Stomach (tissue), 8 donors: ENCODE measurements at regions not wholly inside any gene's neighbourhood (a gene's known extent, or its start where the extent isn't known, plus 50 kb on each side); places are given as distances from the start of the nearest gene placed in this dataset.
"Not testable (repeated sequence)": the region's sequence is repeated elsewhere in the genome, so short reads cannot be mapped to it uniquely, and the experiment has no call there.

Experiments
- DNase-seq, 2 donors: peaks; one replicate each; pipeline versions ENCODE4 v3.0.0 to v3.0.0-alpha.2; 2013 to 2019
- H3K27ac ChIP-seq, 5 donors: fragments of 200-600 bp in 4 of 5; sonication (generic) in 4 of 5; one replicate each; pipeline ENCODE4 v1.5.1; 2013 to 2019; ENCODE audit warnings: mild to moderate bottlenecking in 1 of 5, moderate library complexity in 1 of 5
- H3K27me3 ChIP-seq, 3 donors: fragments of 200-600 bp; sonication (generic); one replicate each; pipeline ENCODE4 v1.5.1; 2017 to 2019; ENCODE audit warnings: mixed run types in 1 of 3
- H3K36me3 ChIP-seq, 4 donors: fragments of 200-600 bp; sonication (generic); 1 replicate in 3 of 4; 2 replicates in 1 of 4; pipeline ENCODE4 v1.5.1; 2016 to 2019
- H3K4me1 ChIP-seq, 4 donors: fragments of 200-600 bp; sonication (generic); one replicate each; pipeline ENCODE4 v1.5.1; 2016 to 2019
- H3K4me3 ChIP-seq, 4 donors: fragments of 200-600 bp; sonication (generic) in 3 of 4; one replicate each; pipeline ENCODE4 v1.5.1; 2016 to 2019; ENCODE audit warnings: mild to moderate bottlenecking in 1 of 4
- H3K9me3 ChIP-seq, 4 donors: fragments of 200-600 bp; sonication (generic); one replicate each; pipeline ENCODE4 v1.5.1; 2016 to 2019
- CTCF ChIP-seq, 7 experiments: fragments of 450-650 bp in 4 of 7; fragments of 200-600 bp in 3 of 7; sonication (generic) in 3 of 7; IDR thresholded peaks; one replicate each; pipeline ENCODE4 v1.5.1; 2016 to 2019; ENCODE audit warnings: antibody characterized with exemption in 7 of 7, control low read depth in 2 of 7, mild to moderate bottlenecking in 1 of 7
- EP300 ChIP-seq: sonication (generic); formaldehyde crosslinking; IDR thresholded peaks from one replicate; pipeline ENCODE4 v1.6.1; 2017; ENCODE audit warnings: antibody characterized with exemption
- POLR2A ChIP-seq, 4 donors: fragments of 450-650 bp; IDR thresholded peaks; one replicate each; pipeline ENCODE4 v1.6.1; 2016; ENCODE audit warnings: antibody characterized with exemption in 4 of 4, control low read depth in 2 of 4, mild to moderate bottlenecking in 1 of 4, moderate library complexity in 1 of 4
- POLR2AphosphoS5 ChIP-seq, 3 donors: sonication (generic); formaldehyde crosslinking; IDR thresholded peaks; one replicate each; pipeline ENCODE4 v1.6.1; 2016; ENCODE audit warnings: antibody characterized with exemption in 3 of 3
- WGBS, 5 donors: extraction: QIAGEN DNeasy Blood & Tissue Kit in 3 of 5; methylation state at CpG; one replicate each; pipeline versions ENCODE4 v1.1.5 to v1.1.7; 2013 to 2018; 5-methylcytosine and 5-hydroxymethylcytosine counted together
- intact Hi-C: fragments of 100-400 bp; cut with DNase I; formaldehyde crosslinking; loops from one replicate; pipeline ENCODE4 v1.15.1; 2023; ENCODE audit warnings: low total_unique reads
- donor health status: healthy with polysubstance abuse.
- donor health status: Bipolar disorder and iron deficiency.
- donor health status: healthy.

GRCh38 chr4:162770761-162771490, 395.8 kb downstream of the NAF1 start:
- Histone ChIP-seq H3K9me3 (no peaks in the 10 kb centered on the region), H3K27ac (no peak overlapping the region), H3K27me3 (no peaks in the 10 kb centered on the region), H3K36me3 (no peaks in the 10 kb centered on the region), H3K4me3 (no peak overlapping the region), H3K4me1 (no peaks in the 10 kb centered on the region)
- no peak for TF ChIP-seq POLR2AphosphoS5 (IDR thresholded peaks at IDR 0.05)
- no peak for TF ChIP-seq CTCF (IDR thresholded peaks at IDR 0.05)
- TF ChIP-seq EP300: no peak
- no peak for TF ChIP-seq POLR2A (IDR thresholded peaks at IDR 0.05)
- WGBS, 5 donors: 66 to 97% (median 79%) methylated on average over 1 of the region's 1 CpG
- no peak for DNase-seq
- intact Hi-C loops: no loop called here

GRCh38 chr4:162767083-162767482, 399.6 kb downstream of the NAF1 start:
- H3K4me1 ChIP-seq: no peaks in the 10 kb centered on the region
- H3K27me3 ChIP-seq: no peaks in the 10 kb centered on the region
- 47 to 58% (median 54%) methylated on average over 3 of the region's 3 CpGs for WGBS, 5 donors
- no peaks in the 10 kb centered on the region for H3K9me3 ChIP-seq
- no peak for DNase-seq
- intact Hi-C loops: no loop called here
- H3K36me3 ChIP-seq: no peaks in the 10 kb centered on the region
- TF ChIP-seq POLR2AphosphoS5 (IDR thresholded peaks at IDR 0.05): no peak
- no peak for TF ChIP-seq CTCF (IDR thresholded peaks at IDR 0.05)
- no peak for TF ChIP-seq POLR2A (IDR thresholded peaks at IDR 0.05)
- TF ChIP-seq EP300: no peak
- no peak overlapping the region for H3K4me3 ChIP-seq
- H3K27ac ChIP-seq: no peak overlapping the region

- Histone ChIP-seq H3K27ac (no peak overlapping the region), H3K4me3 (no peak overlapping the region), H3K4me1 (no peaks in the 10 kb centered on the region), H3K36me3 (no peaks in the 10 kb centered on the region), H3K9me3 (no peaks in the 10 kb centered on the region), H3K27me3 (no peaks in the 10 kb centered on the region)
- WGBS, 5 donors: 63 to 71% (median 66%) methylated on average over 4 of the region's 4 CpGs
- DNase-seq: no peak
- intact Hi-C loops: no loop called here
- TF ChIP-seq EP300 (no peak), POLR2A (IDR thresholded peaks at IDR 0.05) (no peak), POLR2AphosphoS5 (IDR thresholded peaks at IDR 0.05) (no peak), CTCF (IDR thresholded peaks at IDR 0.05) (no peak)
Measured at GRCh38 chr4:162761965-162762364, 404.7 kb downstream of the NAF1 start.

GRCh38 chr4:162740228-162740627, 426.5 kb downstream of the NAF1 start:
- intact Hi-C loops, H3K4me3 ChIP-seq, H3K9me3 ChIP-seq, DNase-seq, H3K27ac ChIP-seq, H3K27me3 ChIP-seq, H3K36me3 ChIP-seq, H3K4me1 ChIP-seq: not testable (repeated sequence)
- 77 to 90% (median 83%) methylated on average over 11 of the region's 11 CpGs for WGBS, 5 donors

- H3K36me3 ChIP-seq, H3K9me3 ChIP-seq, H3K27ac ChIP-seq, H3K4me1 ChIP-seq, DNase-seq, intact Hi-C loops, H3K4me3 ChIP-seq, H3K27me3 ChIP-seq: not testable (repeated sequence)
- 78 to 96% (median 94%) methylated on average over 15 to 32 of the region's 32 CpGs; no CpG with 5 or more reads in 1 of the 5 donors for WGBS, 5 donors
Measured at GRCh38 chr4:162739596-162739995, 427.1 kb downstream of the NAF1 start.
